ENCODE measurements at regions not wholly inside any gene's neighbourhood (a gene's known extent, or its start where the extent isn't known, plus 50 kb on each side); places are given as distances from the start of the nearest gene placed in this dataset.

GRCh38 chr18:39607034-39607433 lies 2041.4 kb upstream of the CELF4 start:
- TF ChIP-seq CTCF (conservative IDR thresholded peaks at IDR 0.05 in 1 of 2, IDR thresholded peaks at IDR 0.05 in 1 of 2; ENCODE audit: extremely low read depth in 1 of 2, insufficient read depth in 1 of 2, low read depth in 1 of 2, low read length in 2 of 2) (no peak), EZH2 (IDR thresholded peaks at IDR 0.05; ENCODE audit: borderline replicate concordance, low read length) (no peak)
